ENCODE measurements at regions not wholly inside any gene's neighbourhood (a gene's known extent, or its start where the extent isn't known, plus 50 kb on each side); places are given as distances from the start of the nearest gene placed in this dataset.
A peak's percentile ranks its signal among the peaks of the same experiment; 100 is the strongest.
"Not testable (repeated sequence)": the region's sequence is repeated elsewhere in the genome, so short reads cannot be mapped to it uniquely, and the experiment has no call there.

DNA sequence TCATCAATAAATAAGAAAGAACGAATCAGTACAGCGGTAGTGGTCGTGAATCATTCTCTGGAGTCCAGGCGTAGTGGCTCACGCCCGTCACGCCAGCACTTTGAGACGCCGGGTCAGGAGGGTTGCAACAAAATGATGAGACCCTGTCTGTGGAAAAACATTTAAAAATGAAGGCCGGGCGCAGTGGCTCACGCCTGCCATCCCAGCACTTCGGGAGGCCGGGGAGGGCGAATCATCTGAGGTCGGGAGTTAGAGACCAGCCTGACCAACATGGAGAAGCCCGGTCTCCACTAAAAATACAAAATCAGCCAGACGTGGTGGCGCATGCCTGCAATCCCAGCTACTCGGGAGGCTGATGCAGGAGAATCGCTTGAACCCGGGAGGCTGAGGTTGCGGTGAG is 111.8 kb upstream of the ANKRD30BL start:
- not testable (repeated sequence) for DNase-seq

DNA sequence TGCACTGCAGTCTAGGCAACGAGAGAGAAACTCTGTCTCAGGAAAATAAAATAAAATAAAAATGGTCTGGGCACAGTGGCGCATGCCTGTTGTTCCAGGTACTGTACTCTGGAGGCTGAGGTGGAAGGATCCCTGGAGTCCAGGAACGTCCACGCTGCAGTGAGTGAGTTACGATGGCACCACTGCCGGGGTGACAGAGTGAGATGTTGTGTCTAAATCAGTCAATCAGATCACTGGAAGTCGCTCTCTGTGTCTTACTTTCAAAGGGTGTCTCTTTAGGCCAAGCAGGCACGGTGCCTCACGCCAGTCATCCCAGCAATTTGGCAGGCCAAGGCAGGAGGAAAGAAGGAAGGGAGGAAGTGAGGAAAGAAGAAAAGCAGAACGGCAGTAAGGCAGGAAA is 112.2 kb upstream of the ANKRD30BL start:
- DNase-seq: no peak

DNA sequence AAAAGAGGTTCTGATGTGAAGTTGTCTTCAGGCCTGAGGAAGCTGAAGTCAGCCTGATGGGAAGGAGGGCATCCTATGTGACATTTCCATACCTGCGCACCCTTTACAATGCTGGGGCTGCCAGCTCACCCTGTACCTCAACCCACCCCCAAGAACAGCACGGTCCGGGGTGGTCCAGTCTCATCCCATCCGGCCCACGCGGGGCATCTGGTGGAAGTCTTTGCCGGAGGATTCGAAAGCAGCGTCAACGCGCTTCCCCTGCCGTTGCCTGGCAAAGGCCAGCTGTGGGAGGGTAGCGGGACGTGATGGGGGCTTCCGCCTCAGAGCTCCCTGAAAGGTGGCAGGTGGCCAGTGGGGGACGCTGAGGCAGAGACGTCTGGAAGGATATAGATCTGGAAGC is 113.6 kb upstream of the ANKRD30BL start:
- DNase-seq: no peak

DNA sequence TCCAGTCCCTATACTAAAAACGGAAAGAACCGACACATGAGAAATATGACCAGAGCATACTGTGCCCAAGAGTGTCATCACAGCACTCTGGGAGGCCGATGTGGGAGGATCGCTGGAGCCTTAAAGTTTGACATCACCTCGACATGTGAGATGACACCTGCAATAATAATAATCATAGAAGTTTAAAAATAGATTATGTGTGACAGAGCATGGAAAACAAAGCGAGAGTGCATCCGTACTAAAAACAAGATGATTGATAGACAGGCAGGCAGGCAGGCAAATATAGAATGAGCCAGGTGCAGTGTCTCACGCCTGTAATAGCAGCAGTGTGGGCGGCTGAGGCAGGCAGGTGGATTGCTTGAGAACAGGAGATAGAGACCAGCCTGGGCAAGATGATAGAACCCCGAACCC is 114.8 kb upstream of the ANKRD30BL start:
- no peak for DNase-seq

DNA sequence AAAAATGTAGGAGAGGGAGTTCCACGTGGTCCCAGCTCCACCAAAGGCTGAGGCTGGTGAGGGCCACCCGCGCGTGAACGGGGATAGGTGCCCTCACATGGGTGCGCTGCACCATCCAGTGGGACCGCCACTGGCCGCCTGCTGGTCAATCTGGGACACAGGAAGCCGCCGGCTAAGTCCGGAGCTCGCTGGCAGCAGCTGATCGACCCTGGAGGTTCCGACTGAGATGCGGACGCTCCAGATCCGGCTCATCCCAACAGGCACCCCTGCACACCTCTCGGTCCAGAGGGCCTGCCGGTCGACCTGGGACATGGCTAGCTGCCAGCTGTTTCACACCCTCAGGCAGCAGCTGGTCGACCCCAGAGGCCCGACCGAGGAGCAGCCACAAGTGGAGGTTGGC is 116.5 kb upstream of the ANKRD30BL start:
- DNase-seq: no peak

DNA sequence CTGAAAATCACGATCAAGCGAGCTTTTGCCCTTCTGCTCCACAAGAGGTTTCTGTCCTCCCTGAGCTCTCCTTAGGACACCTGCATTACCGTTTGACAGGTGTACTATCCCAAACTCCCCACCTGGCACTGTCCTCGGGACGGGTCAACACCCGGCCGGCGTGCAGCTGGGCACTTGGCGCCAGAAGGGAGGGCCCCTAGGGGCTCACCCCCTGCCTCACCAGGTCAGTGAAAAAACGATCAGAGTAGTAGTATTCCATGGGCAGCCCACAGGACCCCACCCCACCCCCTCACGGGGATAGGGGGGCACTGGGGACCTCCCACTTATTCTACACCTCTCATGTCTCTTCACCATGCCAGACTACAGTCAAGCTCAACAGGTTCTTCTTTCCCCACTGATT is 117.6 kb upstream of the ANKRD30BL start:
- DNase-seq: no peak

DNA sequence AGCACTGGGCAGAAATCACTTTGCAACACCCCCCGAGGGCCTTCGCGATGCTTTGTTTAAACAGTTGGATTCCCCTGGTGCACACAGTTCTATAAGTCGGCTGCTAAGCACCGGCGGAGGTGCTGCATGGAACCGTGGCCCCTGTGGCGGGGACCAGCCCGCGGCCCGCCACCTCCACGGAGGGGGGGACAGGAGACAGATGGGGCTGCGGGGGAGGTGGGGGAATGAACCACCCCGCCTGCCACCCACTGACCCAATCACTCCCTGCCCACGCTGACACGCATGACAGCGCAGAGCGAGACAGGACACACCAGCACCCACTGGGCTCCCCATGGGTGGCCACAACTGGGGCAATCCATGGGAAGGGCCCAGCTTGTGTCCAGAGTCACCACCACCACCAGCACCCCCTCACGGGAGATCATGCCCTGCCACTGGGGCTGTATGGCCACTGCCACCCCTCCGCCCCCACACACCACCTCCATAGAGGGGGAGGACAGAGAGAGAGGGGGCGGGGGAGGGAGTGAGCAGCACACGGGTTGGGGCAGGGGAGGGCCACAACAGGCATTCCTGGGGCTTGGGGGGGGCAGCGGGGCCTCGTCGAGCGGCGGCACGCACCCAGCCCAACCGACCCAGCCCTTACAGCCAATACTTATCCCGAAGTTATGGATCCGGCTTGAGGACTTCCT is 118.3 kb upstream of the ANKRD30BL start:
- DNase-seq: no peak

DNA sequence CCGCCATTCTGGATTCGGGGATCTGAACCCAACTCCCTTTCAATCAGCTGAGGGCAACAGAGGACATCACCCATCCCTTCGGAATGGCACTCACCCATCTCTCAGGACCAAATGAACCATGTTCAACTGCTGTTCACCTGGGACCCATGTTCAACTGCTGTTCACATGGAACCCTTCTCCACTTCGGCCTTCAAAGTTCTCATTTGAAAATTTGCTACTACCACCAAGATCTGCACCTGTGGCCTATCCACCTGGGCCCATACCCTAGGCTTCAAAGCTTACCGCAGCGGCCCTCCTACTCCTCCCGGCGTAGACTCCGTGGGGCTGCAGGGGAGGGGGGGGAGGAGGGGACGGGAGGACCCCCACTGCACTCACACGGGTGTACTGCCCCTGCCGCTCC is 119.2 kb upstream of the ANKRD30BL start:
- no peak for DNase-seq

DNA sequence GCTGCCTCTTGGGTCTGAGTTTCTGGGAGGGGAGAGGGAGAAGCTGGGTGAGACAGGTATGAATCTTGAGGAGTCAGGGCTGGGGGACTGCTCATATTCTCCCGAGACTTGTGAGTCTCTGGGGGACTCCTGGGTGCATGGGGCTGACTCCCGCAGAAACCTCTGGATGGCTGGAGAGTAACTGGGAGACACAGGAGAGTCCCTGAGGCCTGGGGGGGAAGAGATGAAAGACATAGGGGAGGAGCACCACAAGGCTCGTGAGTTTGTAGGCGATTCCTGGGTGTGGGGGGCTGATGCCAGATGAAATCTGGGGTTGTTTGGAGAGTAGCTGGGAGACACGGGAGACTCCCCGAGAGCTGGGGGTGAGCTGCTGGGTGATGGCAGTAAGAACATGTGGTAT is 120.4 kb upstream of the ANKRD30BL start:
- DNase-seq: not testable (repeated sequence)

DNA sequence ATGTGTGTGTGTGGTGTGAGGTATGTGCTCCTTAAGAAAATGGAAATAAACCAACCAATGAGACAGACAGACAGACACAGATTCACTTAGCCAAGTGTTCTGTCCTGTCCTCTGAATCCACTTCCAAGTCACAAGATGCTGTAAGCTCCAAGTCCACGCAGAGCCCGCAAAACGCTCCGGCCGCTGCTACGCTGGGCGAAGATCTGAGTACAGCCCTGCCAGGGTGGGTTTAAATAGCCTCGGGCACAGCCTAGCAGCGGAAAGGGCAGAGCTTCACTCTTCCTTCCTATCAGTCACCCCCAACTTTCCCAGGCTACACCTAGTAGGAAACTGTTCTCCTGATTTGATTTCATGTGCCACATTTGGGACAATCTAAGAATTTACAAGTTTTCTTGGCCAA is 121.2 kb upstream of the ANKRD30BL start:
- no peak for DNase-seq

DNA sequence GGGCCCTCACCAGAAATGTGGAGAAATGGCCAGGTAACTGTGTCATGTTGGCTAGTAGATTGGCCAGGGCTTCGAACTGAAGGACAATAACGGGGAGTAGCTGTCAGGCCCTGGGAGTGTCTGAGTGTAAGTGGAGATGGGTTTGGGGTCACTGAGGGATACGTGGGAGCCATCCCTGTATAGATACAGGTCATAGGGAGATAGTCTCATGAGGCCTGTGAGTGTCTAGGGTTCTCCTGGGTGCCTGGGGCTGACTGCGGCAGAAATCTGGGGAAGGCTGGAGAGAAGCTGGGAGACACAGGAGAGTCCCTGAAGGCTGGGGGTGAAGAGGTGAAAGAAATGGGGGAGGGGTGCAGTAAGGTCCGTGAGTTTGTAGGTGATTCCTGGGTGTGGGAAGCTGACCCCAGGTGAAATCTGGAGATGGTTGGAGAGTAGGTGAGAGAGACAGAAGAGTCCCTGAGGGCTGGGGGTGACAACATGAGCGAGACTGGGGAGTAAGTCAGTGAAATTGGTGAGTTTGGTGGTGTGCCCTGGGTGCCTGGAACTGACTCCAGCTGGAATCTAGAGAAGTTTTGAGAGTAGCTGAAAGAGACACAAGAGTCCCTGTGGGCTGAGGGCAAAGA is 124.6 kb upstream of the ANKRD30BL start:
- DNase-seq: not testable (repeated sequence)

DNA sequence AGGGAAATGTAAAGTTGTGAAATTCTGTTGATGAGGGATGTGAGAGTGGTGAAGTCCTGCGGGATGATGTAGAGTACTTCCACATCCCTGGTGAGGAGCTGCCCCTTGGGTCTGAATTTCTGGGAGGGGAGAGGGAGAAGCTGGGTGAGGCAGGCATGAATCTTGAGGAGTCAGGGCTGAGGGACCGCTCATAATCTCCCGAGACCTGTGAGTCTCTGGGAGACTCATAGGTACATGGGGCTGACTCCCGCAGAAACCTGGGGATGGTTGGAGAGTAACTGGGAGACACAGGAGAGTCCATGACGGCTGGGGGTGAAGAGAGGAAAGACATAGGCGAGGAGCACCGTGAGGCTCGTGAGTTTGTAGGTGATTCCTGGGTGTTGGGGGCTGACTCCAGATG is 126.2 kb upstream of the ANKRD30BL start:
- DNase-seq: not testable (repeated sequence)

DNA sequence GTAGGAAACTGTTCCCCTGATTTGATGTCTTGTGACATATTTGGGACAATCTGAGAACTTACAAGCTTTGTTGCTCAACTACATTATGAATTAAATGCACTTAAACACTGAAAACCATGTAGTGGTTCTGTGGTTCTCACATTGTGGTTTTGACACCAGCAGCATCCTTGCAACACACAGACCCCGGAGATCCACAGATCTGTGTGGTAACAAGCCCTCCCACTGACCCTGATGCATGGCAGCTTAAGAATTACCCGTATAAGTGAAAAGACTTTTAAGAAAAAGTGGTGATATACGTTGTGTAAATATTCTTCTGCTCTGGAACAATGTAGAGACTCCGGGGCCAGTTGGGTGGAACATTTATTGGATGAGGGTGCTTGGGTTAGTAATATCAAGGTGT is 127.4 kb upstream of the ANKRD30BL start:
- DNase-seq: not testable (repeated sequence)

DNA sequence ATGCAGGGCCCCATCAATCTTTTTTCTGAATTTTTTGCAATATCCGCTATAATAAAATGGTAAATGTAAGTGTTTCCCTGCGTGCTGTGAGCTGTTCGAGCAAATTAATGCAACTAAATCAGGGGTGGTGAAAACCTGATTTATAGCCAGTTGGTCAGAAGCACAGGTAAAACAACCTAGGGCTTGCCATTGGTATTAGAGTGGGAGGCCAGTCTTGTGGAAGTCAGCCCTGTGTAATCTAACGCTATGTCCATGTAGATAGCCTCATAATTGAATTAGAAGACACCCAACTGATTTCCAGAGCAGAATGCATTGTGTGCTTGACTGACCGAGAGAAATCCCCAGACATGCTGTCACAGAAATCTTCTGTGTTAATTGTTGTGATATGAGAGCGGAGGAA is 126.8 kb upstream of the GPR39 start:
- not testable (repeated sequence) for DNase-seq

DNA sequence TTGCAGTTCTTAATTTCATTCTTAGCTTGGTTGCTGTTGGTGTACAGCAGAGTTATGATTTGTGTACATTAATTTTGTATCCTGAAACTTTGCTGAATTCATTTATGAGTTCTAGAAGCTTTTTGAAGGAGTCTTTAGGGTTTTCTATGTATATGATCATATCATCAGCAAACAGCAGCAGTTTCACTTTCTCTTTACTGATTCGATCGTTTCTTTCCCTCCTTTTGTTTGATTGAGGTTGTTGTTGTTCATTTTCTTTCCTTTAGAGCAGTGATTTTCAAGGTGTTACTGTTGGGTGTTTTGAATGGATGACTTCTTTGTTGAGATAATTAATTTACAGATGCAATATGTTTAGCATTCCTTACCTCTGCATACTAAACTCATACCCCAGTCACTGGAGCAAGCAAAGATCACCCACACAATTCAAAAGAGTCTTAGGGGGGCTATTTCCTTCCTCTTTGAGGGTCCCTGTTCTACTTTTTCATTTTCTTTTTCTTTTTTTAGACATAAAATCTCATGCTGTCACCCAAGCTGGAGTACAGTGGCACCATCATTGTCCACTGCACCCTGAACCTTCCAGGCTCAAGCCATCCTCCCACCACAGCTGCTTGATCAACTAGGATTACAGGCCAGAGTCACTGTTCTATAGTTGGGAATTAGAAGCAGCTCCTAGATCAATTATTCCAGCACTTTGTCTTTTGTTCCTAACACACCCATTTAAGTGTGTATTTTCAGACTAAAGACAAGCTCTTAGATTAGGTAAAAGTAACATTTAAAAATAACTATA is 115.8 kb upstream of the GPR39 start:
- DNase-seq: not testable (repeated sequence)

DNA sequence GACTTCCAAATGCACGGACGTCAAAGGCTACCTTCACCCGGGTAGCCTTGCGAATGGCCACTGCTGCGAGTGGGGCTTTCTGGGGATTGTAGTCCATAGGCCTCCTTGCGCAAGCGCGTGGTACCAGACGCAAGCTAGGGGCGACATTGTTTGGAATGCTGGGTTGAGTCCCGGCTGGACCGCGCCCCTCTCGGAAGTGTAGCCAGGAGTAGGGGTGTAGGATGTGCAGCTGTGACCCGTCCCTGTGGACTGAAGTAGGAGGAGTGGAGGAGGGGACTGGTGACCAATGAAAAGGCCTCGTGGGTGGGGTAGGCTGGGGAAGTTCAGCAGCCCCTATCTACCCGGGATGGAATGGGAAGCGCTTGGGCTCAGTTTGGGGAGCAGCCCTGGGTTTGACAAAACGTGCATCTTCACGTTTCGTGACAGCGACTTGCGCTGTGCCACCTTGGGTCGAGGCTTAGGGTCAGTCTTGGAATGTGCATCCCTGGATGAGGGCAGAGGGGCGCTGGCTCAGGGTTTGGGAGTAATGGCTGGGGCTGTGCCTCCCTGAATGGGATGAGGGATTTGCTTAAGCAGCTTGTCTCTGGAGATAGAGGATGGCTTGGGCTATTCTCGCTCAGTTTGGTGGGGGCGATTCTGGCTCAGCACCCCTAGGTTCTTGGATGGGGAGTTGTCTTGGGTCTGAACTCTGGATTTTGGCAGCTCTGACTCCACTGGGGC is 111.8 kb upstream of the GPR39 start:
- peak; percentile 39 for DNase-seq

DNA sequence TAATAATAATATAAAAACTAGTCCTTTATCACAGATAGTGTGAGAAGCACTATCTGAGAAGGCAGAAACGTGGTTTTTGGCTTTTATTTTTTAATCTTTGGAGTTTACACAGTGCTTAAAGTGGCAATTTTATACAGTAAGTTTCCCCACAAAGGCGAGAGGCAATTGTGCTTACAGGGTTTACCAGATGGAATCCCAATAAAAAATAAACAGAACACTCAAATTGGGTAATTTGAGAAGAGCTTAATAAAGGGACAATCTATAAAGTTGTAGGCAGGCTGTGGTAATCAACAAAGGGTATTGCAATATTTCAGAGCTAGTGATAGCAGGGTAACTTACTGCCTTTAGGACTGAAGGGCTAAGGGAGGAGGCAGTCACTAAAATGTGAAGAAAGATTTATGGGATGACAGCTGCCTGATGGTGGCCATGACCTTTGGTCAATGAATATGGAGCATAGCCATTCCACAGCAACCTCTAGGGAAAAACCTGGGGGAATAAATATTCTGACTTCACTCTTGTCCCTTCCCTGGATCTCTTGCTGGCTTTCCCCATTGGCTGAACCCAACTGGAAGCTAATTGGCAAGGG is 108.9 kb upstream of the GPR39 start:
- DNase-seq: not testable (repeated sequence)

DNA sequence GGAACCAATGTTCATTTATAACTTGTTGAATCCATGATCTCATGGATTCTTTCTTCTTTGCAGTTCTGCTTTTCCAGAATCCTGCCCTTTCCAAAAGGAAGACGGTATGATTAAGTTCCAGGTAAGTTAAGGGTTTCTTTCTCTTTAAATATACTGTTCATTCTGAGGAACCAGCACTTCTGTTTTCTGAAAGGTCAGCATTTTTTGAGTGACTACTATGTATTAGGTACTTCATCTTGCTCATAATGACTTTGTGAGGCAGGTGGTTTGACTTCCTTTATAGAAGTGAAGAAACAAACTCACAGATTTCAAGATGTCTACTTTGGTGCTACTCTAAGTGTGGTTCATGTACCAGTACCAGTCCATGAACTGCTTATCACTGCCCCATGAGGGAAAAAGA is 107.4 kb upstream of the GPR39 start:
- DNase-seq: not testable (repeated sequence)

DNA sequence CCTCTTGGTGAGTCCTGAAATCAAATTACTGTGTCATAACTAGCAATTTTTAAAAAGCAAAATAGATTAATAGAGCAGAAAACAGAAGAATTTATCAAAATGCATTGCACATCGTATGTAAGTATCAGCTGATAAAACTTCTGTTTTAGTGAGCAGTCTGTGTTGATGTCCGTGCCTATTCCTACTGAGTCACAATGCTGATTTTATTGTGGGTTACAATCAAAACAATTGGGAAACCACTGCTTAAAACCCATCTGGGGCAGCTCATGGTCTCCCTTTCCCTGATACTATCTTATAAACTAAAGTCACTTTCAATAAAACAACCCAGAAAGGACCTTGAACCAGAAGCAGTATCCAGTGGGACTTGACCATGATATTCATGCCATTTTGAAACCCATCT is 101.1 kb upstream of the GPR39 start:
- DNase-seq: not testable (repeated sequence)

DNA sequence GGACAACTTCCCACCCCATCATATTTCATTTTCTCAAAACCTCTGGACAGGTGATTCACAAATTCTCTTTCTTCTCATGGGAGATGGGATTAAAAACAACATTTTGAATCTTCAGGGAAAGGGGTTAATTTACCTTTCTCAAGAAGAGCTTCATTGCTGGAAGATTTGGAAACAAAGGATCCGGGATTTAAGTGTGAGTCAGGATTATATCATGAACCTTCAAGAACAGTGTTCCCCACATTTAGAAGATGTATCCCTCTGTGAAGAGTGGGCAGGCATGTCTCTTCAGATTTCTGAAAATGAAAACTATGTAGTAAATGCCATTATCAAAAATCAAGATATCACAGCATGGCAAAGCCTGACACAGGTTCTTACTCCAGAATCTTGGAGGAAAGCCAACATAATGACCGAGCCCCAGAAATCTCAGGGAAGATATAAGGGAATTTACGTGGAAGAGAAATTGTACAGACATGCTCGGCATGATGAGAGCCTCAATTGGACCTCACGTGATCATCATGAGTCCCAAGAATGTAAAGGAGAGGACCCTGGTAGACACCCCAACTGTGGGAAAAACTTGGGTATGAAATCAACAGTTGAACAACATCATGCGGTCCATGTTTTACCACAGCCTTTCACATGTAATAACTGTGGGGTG is 99.5 kb upstream of the GPR39 start:
- not testable (repeated sequence) for DNase-seq

DNA sequence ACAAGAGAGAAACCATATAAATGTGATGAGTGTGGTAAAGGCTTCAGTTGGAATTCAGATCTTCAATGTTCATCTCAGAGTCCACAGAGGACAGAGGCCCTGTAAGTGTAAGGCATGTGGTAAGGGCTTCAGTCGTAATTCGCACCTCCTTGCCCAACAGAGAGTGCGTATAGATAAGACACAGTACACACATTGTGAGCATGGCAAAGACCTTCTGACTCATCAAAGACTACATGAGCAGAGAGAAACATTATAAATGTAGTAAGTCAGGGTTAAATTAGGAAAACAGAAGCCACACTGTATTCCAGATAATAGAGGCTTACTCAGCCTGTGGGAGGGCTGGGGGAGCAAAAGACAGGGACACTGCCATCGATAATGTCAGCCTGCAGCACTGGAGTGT is 98.1 kb upstream of the GPR39 start:
- not testable (repeated sequence) for DNase-seq

DNA sequence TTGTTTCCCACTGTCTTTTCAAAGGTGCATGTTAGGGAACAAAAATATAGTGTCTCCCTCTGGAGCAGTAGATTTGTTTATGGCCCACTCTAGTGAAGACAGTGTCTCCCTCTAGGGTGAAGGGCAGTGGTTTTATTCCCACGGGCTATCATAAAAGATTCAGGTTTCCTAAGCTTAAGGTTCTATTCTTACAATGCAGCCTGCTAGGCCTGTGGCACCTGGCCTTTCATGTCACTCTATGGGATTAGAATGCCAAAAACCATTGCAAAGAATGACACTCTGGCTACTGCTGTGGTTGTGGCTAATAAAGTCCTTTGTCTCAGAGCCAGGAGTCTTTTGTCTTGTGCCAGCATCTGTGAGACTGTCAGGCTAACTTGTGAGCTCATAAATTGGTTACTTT is 92.6 kb upstream of the GPR39 start:
- peak; percentile 14 for DNase-seq

Data from NCI-H524 treated with DMSO at 0.1 percent for 48 hours (cell line).